ENCODE measurements at regions not wholly inside any gene's neighbourhood (a gene's known extent, or its start where the extent isn't known, plus 50 kb on each side); places are given as distances from the start of the nearest gene placed in this dataset.

DNA sequence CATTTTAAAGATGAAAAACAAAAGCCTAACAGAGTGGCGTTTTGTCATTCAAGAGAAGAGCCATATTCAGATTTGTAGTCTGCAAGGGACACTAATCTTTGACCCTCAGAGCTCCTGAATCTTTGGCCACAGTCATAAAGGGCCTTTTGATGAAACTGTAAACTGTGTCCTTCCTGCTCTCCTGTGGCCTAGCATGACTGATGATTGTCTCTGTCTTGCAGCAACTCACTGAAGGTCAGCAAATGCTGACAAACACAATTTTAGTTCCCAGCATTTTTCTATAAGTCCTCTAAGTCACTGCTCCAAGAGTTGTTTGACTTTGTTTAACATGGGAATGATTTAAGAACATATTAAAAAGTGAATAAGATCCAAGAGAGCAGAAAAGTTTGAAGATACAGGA lies 55.3 kb upstream of the PRELP start:
- DNase-seq (ENCODE audit: extremely low spot score) = no peak

DNA sequence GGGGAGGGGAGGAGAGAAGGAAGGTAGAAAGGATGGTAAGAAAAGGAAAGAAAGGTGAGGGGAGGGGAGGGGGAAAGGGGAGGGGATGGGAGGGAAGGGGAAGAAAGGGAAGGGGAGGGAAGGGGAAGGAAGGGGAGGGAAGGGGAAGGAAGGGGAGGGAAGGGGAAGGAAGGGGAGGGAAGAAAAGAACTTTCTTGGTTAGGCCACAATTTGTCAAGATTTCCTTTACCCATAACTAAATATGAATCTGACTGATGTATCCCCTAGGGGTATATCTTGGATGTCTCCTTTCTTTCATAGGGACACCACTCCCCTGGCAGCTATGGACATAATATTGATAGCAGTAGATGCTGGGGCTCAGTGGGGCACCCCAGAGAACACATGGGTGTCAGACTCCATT lies 54.4 kb upstream of the PRELP start:
- no peak overlapping the region for H3K4me3 ChIP-seq (ENCODE audit: low read depth, low read length)
- peaks cover 1% of the 10 kb centered on the region for H3K4me1 ChIP-seq (ENCODE audit: insufficient read depth)
- no peak for DNase-seq (ENCODE audit: extremely low spot score)
- H3K27ac ChIP-seq (ENCODE audit: low read depth) = no peak overlapping the region
- no peaks in the 10 kb centered on the region for H3K36me3 ChIP-seq (ENCODE audit: insufficient read depth)

More for the DNA sequence above, 55.3 kb upstream of the PRELP start:
- H3K27ac ChIP-seq (ENCODE audit: low read depth) = no peak overlapping the region
- no peak overlapping the region for H3K4me3 ChIP-seq (ENCODE audit: low read depth, low read length)
- H3K4me1 ChIP-seq (ENCODE audit: insufficient read depth) = peaks cover 1% of the 10 kb centered on the region
- WGBS = 90% methylated on average over 1 of the region's 1 CpG
- H3K36me3 ChIP-seq (ENCODE audit: insufficient read depth) = no peaks in the 10 kb centered on the region

DNA sequence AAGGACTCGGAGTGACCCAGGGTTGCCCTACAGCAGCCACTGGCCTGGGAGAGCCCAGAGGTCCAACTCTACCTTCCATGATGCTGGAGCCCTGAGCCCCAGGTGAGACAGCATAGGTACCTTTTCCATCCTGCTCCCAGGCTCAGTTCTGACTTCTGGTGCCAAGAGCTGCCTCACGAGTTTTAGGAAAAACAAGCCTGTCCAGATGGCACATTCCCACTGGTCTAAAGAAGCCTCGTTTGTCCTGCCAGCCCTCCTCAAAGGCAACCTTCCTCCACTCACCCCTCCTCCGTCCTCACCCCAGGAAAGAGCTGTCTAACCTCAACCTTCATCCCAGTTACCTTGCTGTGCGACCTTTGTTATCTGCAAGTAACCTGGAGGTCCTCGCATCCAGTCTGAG lies 53.5 kb upstream of the PRELP start:
- Histone ChIP-seq H3K36me3 (ENCODE audit: insufficient read depth) (no peaks in the 10 kb centered on the region), H3K27ac (ENCODE audit: low read depth) (no peak overlapping the region), H3K4me1 (ENCODE audit: insufficient read depth) (peaks cover 1% of the 10 kb centered on the region), H3K4me3 (ENCODE audit: low read depth, low read length) (no peak overlapping the region)
- no peak for DNase-seq (ENCODE audit: extremely low spot score)
- 94% methylated on average over 6 of the region's 6 CpGs for WGBS

GRCh38 chr1:203422656-203423055 lies 53.0 kb upstream of the PRELP start:
- WGBS = 88% methylated on average over 2 of the region's 2 CpGs
- Histone ChIP-seq H3K4me3 (ENCODE audit: low read depth, low read length) (no peak overlapping the region), H3K4me1 (ENCODE audit: insufficient read depth) (peaks cover 1% of the 10 kb centered on the region), H3K27ac (ENCODE audit: low read depth) (no peak overlapping the region), H3K36me3 (ENCODE audit: insufficient read depth) (no peaks in the 10 kb centered on the region)
- no peak for DNase-seq (ENCODE audit: extremely low spot score)

DNA sequence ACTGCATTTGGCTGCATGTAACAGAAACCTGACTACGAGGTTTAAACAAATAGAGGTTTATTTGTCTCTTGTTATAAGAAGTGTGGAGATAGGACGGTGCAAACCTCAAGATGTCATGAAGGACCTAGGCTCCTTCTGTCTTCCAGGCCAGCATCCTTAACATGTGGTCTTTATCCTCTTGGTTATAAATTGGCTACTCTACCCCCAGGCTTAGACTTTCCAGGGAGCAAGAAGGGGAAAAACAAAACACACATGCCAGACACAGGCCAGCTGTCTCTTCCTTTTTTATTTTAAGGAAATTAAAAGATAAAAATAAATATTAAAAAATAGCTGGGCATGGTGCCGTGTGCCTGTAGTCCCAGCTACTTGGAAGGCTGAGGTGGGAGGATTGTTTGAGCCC lies 51.3 kb upstream of the PRELP start:
- WGBS = 60% methylated on average over 3 of the region's 3 CpGs
- Histone ChIP-seq H3K36me3 (ENCODE audit: insufficient read depth) (no peaks in the 10 kb centered on the region), H3K4me1 (ENCODE audit: insufficient read depth) (peaks cover 1% of the 10 kb centered on the region), H3K27ac (ENCODE audit: low read depth) (no peak overlapping the region), H3K4me3 (ENCODE audit: low read depth, low read length) (no peak overlapping the region)
- no peak for DNase-seq (ENCODE audit: extremely low spot score)

GRCh38 chr1:203424861-203425662 lies 50.5 kb upstream of the PRELP start:
- Histone ChIP-seq H3K36me3 (ENCODE audit: insufficient read depth) (no peaks in the 10 kb centered on the region), H3K4me1 (ENCODE audit: insufficient read depth) (peaks cover 1% of the 10 kb centered on the region), H3K4me3 (ENCODE audit: low read depth, low read length) (no peak overlapping the region), H3K27ac (ENCODE audit: low read depth) (no peak overlapping the region)
- DNase-seq (ENCODE audit: extremely low spot score) = no peak
- WGBS = 47% methylated on average over 4 of the region's 4 CpGs

DNA sequence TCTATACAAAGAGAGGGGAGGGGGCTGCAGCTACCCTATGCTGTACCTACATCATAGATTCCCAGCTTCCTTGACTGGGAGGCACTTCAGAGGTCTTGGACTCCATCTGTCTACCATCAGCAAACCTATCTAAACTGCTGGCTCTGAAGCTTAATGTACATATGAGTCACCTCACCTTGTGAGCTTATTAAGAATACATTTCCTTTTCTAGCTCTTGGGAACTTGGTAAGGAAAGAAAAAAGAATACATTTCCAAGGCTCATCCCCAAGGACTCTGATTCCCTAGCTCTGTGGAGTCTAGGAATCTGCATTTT lies 50.0 kb upstream of the PRELP start:
- no peak for DNase-seq (ENCODE audit: extremely low spot score)
- Histone ChIP-seq H3K36me3 (ENCODE audit: insufficient read depth) (no peaks in the 10 kb centered on the region), H3K4me3 (ENCODE audit: low read depth, low read length) (no peak overlapping the region), H3K4me1 (ENCODE audit: insufficient read depth) (peaks cover 1% of the 10 kb centered on the region), H3K27ac (ENCODE audit: low read depth) (no peak overlapping the region)
